IMR-90 (cell line): ENCODE measurements at regions not wholly inside any gene's neighbourhood (a gene's known extent, or its start where the extent isn't known, plus 50 kb on each side); places are given as distances from the start of the nearest gene placed in this dataset.

Experiments used
- ATAC-seq: fragments of 200-7000 bp; cut with Tn5 transposase; 2 replicates; pipeline ENCODE4 v1.9.1; 2020; ENCODE audit warnings: low read depth, mild to moderate bottlenecking, moderate library complexity
- BruUV-seq: library from RNA; stranded (reverse); fragments of 400-500 nt; replicated peaks from 2 replicates; lab custom pipeline; 2021; lab: Mats Ljungman, UMichigan
- CTCF ChIA-PET: fragments of 300-600 bp; formaldehyde crosslinking; extraction: SDS; loops from one replicate; lab custom pipeline; 2021; ENCODE audit warnings: antibody characterized with exemption; lab: Yijun Ruan, JAX
- POLR2A ChIA-PET: fragments of 300-600 bp; sonication (Branson Sonifier 250); formaldehyde crosslinking; loops from one replicate; lab custom pipeline; 2022; ENCODE audit warnings: antibody characterized with exemption; ENCODE audit not compliant: unreplicated experiment; lab: Charles Lee
- DNase-seq: peaks from one replicate; pipeline ENCODE4 v3.0.0; 2013
- H2AFZ ChIP-seq: replicated peaks from 2 replicates; pipeline ENCODE3; 2013; ENCODE audit warnings: low read length, mild to moderate bottlenecking; ENCODE audit not compliant: poor library complexity
- H2AK5ac ChIP-seq: 2 replicates; pipeline ENCODE4 v1.6.1; 2013; ENCODE audit warnings: low read depth, low read length, inconsistent platforms
- H2AK9ac ChIP-seq: replicated peaks from 2 replicates; pipeline ENCODE3; 2013; ENCODE audit warnings: mild to moderate bottlenecking, low read depth, low read length, moderate library complexity; ENCODE audit not compliant: poor library complexity
- H2BK120ac ChIP-seq: 2 replicates; pipeline ENCODE4 v1.6.1; 2013; ENCODE audit warnings: low read depth, low read length, inconsistent platforms
- H2BK15ac ChIP-seq: 3 replicates; pipeline ENCODE4 v1.6.1; 2013; ENCODE audit warnings: low read depth, low read length, inconsistent platforms
- H2BK20ac ChIP-seq: 2 replicates; pipeline ENCODE4 v1.6.1; 2013; ENCODE audit warnings: low read depth, mild to moderate bottlenecking, inconsistent platforms, low read length, moderate library complexity
- H2BK5ac ChIP-seq: 2 replicates; pipeline ENCODE4 v1.6.1; 2013; ENCODE audit warnings: mild to moderate bottlenecking, low read depth, low read length, inconsistent platforms; ENCODE audit not compliant: poor library complexity, severe bottlenecking
- H3K14ac ChIP-seq: replicated peaks from 2 replicates; pipeline ENCODE4 v1.6.1; 2013; ENCODE audit warnings: low read depth, low read length, inconsistent platforms
- H3K18ac ChIP-seq: 2 replicates; pipeline ENCODE4 v1.6.1; 2013; ENCODE audit warnings: low read depth, low read length, control low read depth
- H3K23ac ChIP-seq: 2 replicates; pipeline ENCODE4 v1.6.1; 2013; ENCODE audit warnings: low read depth, low read length, inconsistent platforms
- H3K27ac ChIP-seq: 2 replicates; pipeline ENCODE4 v1.5.1; 2013; ENCODE audit warnings: mild to moderate bottlenecking, control low read depth, low read length; ENCODE audit not compliant: insufficient read depth
- H3K27me3 ChIP-seq: 2 replicates; pipeline ENCODE4 v1.6.1; 2013; ENCODE audit warnings: low read length; ENCODE audit not compliant: control insufficient read depth, insufficient read depth
- H3K36me3 ChIP-seq: 2 replicates; pipeline ENCODE4 v1.6.1; 2013; ENCODE audit warnings: low read length, mixed read lengths; ENCODE audit not compliant: control insufficient read depth, insufficient read depth
- H3K4ac ChIP-seq: 2 replicates; pipeline ENCODE4 v1.6.1; 2013; ENCODE audit warnings: low read depth, low read length, inconsistent platforms
- H3K4me1 ChIP-seq: 2 replicates; pipeline ENCODE4 v1.6.1; 2013; ENCODE audit warnings: low read length, mixed read lengths; ENCODE audit not compliant: control insufficient read depth, insufficient read depth
- H3K4me2 ChIP-seq: 2 replicates; pipeline ENCODE4 v1.6.1; 2013; ENCODE audit warnings: low read depth, mild to moderate bottlenecking, control low read depth, low read length, moderate library complexity
- H3K4me3 ChIP-seq: 2 replicates; pipeline ENCODE4 v1.5.1; 2013; ENCODE audit warnings: low read depth, mild to moderate bottlenecking, control low read depth, low read length, moderate library complexity; ENCODE audit not compliant: insufficient read depth
- H3K56ac ChIP-seq: 2 replicates; pipeline ENCODE4 v1.6.1; 2013; ENCODE audit warnings: low read length, inconsistent platforms; ENCODE audit not compliant: insufficient read depth; ENCODE audit errors: extremely low read depth
- H3K79me1 ChIP-seq, 2 experiments: 2 replicates each; pipeline ENCODE4 v1.6.1; 2013; ENCODE audit warnings: low read length in 2 of 2, inconsistent platforms in 1 of 2, low read depth in 1 of 2
- H3K9ac ChIP-seq: 2 replicates; pipeline ENCODE4 v1.6.1; 2013; ENCODE audit warnings: low read depth, low read length, control low read depth
- H3K9me1 ChIP-seq: 2 replicates; pipeline ENCODE4 v1.6.1; 2013; ENCODE audit warnings: low read length, inconsistent platforms; ENCODE audit not compliant: insufficient read depth
- H3K9me3 ChIP-seq: 2 replicates; pipeline ENCODE4 v1.6.1; 2013; ENCODE audit warnings: low read length; ENCODE audit not compliant: control insufficient read depth, insufficient read depth
- H4K20me1 ChIP-seq: 2 replicates; pipeline ENCODE4 v1.6.1; 2013; ENCODE audit warnings: low read length, inconsistent platforms; ENCODE audit not compliant: insufficient read depth
- H4K5ac ChIP-seq: 2 replicates; pipeline ENCODE4 v1.6.1; 2013; ENCODE audit warnings: mild to moderate bottlenecking, low read depth, low read length, control low read depth
- H4K8ac ChIP-seq, 2 experiments: 2 replicates each; pipeline ENCODE4 v1.6.1; 2013; ENCODE audit warnings: low read depth in 2 of 2, low read length in 2 of 2, control low read depth in 1 of 2, inconsistent platforms in 1 of 2
- H4K91ac ChIP-seq: 2 replicates; pipeline ENCODE4 v1.6.1; 2013; ENCODE audit warnings: low read depth, low read length, inconsistent platforms; ENCODE audit not compliant: insufficient read depth
- CTCF ChIP-seq: conservative IDR thresholded peaks from 2 replicates; pipeline ENCODE4 v1.5.1; 2012; ENCODE audit warnings: mild to moderate bottlenecking, low read depth, low read length, improper control_type of control experiment
- FOS ChIP-seq: fragments of 150-350 bp; IDR thresholded peaks from 2 replicates; pipeline ENCODE4 v1.6.1; 2016; ENCODE audit warnings: low read depth, low read length
- MAFK ChIP-seq: IDR thresholded peaks from 2 replicates; pipeline ENCODE4 v1.6.1; 2012; ENCODE audit warnings: low read depth, low read length, improper control_type of control experiment
- RAD21 ChIP-seq: IDR thresholded peaks from 2 replicates; pipeline ENCODE4 v1.6.1; 2012; ENCODE audit warnings: low read length, improper control_type of control experiment
- SMC3 ChIP-seq: fragments of 150-350 bp; IDR thresholded peaks from 2 replicates; pipeline ENCODE4 v1.6.1; 2016; ENCODE audit warnings: low read depth, mild to moderate bottlenecking, antibody characterized with exemption, low read length, moderate library complexity
- WGBS, 2 experiments: methylation state at CpG; one replicate each; pipeline versions ENCODE4 v1.1.5 to v1.1.7; 2013; ENCODE audit warnings: missing lambda C conversion rate in 2 of 2; ENCODE audit not compliant: insufficient read length in 1 of 2; ENCODE audit errors: extremely low coverage in 2 of 2; 5-methylcytosine and 5-hydroxymethylcytosine counted together
- dilution Hi-C: fragments of 300-500 bp; cut with HindIII; formaldehyde crosslinking; loops from one replicate; pipeline ENCODE4 v1.14.3; 2018; ENCODE audit warnings: low sequenced_read_pairs; ENCODE audit not compliant: unreplicated experiment
- in situ Hi-C: fragments of 300-500 bp; cut with MboI; formaldehyde crosslinking; loops from 3 replicates; pipeline ENCODE4 v1.14.3; 2019; ENCODE audit warnings: low sequenced_read_pairs, inconsistent platforms, mixed read lengths
- intact Hi-C: fragments of 100-400 bp; cut with micrococcal nuclease; formaldehyde crosslinking; loops from 2 replicates; pipeline ENCODE4 v1.10.0; 2022

DNA sequence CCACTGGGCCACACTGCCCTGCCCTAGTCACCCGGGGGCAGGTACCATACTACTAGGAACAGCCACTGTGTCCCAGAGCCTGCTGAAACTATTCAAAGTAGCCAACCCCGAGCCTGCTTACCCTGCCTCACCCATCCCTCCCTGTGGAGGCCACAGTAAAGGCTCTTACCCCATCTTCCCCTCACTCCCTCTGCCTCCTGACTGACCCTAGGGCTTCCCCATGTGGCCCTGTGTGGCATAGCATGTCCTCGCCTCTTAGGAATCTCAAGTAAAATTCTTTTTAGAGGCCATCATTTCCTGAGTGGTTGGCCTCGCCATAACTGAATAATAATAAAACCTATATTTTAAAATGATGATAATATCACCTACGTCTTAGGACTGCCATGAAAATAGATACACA lies 112.2 kb upstream of the SLC6A11 start:
- Histone ChIP-seq H2AFZ (no peak overlapping the region), H3K27ac (no peak overlapping the region), H2BK20ac (no peak overlapping the region), H2AK9ac (no peak overlapping the region), H3K4me3 (no peak overlapping the region), H3K56ac (no peak overlapping the region), H4K8ac (no peak overlapping the region), H2BK5ac (no peak overlapping the region), H3K4me1 (no peaks in the 10 kb centered on the region), H3K23ac (no peak overlapping the region), H2BK120ac (no peak overlapping the region), H3K14ac (no peak overlapping the region), H2BK15ac (no peak overlapping the region), H3K4me2 (no peak overlapping the region), H3K9me3 (no peaks in the 10 kb centered on the region), H3K9me1 (no peaks in the 10 kb centered on the region), H3K4ac (no peak overlapping the region), H3K18ac (no peak overlapping the region), H4K91ac (no peak overlapping the region), H3K9ac (no peak overlapping the region), H4K5ac (no peak overlapping the region), H4K20me1 (no peaks in the 10 kb centered on the region), H3K79me1 (no peaks in the 10 kb centered on the region), H3K27me3 (peaks cover 26% of the 10 kb centered on the region), H3K36me3 (no peaks in the 10 kb centered on the region), H2AK5ac (no peak overlapping the region)
- TF ChIP-seq SMC3, result peak; percentile 19; the same call in 1 of the 2 replicates
- TF ChIP-seq MAFK, result no peak
- peak; percentile 25 for TF ChIP-seq CTCF
- no peak for TF ChIP-seq FOS
- peak; percentile 28; the same call in 1 of the 2 replicates for TF ChIP-seq RAD21
- ChIA-PET CTCF (no interaction called here), POLR2A (no interaction called here)
- no CpG with 5 or more reads among the region's 5 CpGs for WGBS, 2 experiments
- in situ Hi-C loops, result no loop called here
- intact Hi-C loops, result no loop called here
- BruUV-seq, result no TSS peak
- dilution Hi-C loops, result no loop called here
- no peak for ATAC-seq
- DNase-seq, result peak; percentile 23
